ENCODE measurements at regions not wholly inside any gene's neighbourhood (a gene's known extent, or its start where the extent isn't known, plus 50 kb on each side); places are given as distances from the start of the nearest gene placed in this dataset.

DNA sequence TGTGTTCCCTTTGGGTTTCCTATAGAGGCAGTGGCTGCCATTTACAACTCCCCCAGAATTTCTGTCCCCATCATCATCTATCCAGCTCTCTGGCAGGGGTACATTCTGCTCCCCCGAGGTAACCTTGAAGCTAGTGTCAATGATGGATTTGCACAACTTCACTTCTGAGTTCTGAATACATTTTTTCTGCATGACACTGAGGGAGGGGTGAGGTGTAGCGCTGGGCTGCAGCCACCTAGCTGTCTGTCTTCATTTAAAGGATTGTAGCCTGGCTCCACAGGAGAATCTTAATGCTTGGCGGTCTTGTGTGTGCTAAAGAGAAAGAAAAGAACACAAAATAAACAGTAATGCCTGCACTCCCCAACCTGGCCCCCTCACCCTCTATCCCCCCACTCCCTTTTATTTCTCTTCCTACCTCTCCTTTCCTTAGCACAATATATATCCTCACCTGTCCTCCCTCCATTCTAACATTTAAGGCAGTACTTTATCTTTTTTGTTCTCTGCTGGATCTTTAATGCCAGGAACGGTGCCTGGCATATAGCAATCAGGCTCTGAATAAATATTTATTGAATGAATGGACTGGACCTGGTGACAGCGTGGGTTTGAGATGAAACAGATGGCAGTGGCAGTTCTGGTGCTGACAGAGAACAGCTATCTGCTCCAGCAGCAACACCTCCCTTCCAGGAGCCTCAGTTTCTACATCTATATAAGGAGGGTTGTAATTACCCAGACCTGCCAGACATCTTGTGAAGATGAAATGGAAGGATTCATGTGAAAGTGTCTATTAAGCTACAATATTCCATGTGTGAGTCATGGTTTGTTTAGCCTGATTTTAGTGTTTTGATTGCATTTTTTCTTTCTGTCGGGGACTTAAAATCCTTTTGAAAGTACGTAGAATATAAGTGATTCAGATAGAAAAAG, 163.5 kb upstream of the CDH11 start:
- ATAC-seq (ENCODE audit: low FRiP score): no peak
- no peak for DNase-seq
- 26% methylated on average over 7 of the region's 7 CpGs for WGBS, 2 donors
- intact Hi-C loops (cut with DNase I): no loop called here
- Histone ChIP-seq H3K27ac (ENCODE audit: low read depth in 1 of 2, low read length in 2 of 2) (no peak overlapping the region), H3K4me1 (ENCODE audit: control insufficient read depth in 1 of 2, insufficient read depth in 2 of 2, low read length in 2 of 2) (no peaks in the 10 kb centered on the region), H3K27me3 (ENCODE audit: control insufficient read depth in 1 of 2, insufficient read depth in 2 of 2, low read length in 1 of 2) (no peaks in the 10 kb centered on the region), H3K36me3 (ENCODE audit: control insufficient read depth in 1 of 2, insufficient read depth in 2 of 2, low read length in 1 of 2) (no peaks in the 10 kb centered on the region), H3K4me3 (ENCODE audit: low read length in 2 of 2) (no peak overlapping the region), H3K9me3 (ENCODE audit: control insufficient read depth, low read length) (no peaks in the 10 kb centered on the region)

DNA sequence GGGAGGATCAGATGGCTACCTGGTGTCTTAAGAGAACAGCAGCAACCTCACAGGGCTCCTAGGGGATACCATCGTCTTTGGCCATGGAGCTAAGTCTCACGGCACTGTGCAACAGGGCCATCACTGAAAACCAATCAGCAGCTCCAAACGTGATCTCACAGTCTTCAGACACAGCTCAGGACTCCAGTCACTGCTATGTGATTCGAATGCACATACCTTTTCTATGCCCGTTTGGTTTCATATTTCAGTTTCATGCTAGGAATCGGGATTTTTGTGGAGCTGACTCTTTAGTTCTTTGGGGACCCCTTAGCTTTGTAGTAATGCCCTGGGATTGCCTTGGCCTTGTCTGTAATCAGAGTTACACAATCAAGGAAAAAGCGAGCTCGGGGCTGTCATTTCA, 162.8 kb upstream of the CDH11 start:
- intact Hi-C loops (cut with DNase I): no loop called here
- DNase-seq: no peak
- Histone ChIP-seq H3K4me1 (ENCODE audit: control insufficient read depth in 1 of 2, insufficient read depth in 2 of 2, low read length in 2 of 2) (no peaks in the 10 kb centered on the region), H3K27ac (ENCODE audit: low read depth in 1 of 2, low read length in 2 of 2) (no peak overlapping the region), H3K9me3 (ENCODE audit: control insufficient read depth, low read length) (no peaks in the 10 kb centered on the region), H3K36me3 (ENCODE audit: control insufficient read depth in 1 of 2, insufficient read depth in 2 of 2, low read length in 1 of 2) (no peaks in the 10 kb centered on the region), H3K27me3 (ENCODE audit: control insufficient read depth in 1 of 2, insufficient read depth in 2 of 2, low read length in 1 of 2) (no peaks in the 10 kb centered on the region), H3K4me3 (ENCODE audit: low read length in 2 of 2) (no peak overlapping the region)
- WGBS, 2 donors: 48 to 59% methylated on average over 8 of the region's 8 CpGs
- no peak for ATAC-seq (ENCODE audit: low FRiP score)

DNA sequence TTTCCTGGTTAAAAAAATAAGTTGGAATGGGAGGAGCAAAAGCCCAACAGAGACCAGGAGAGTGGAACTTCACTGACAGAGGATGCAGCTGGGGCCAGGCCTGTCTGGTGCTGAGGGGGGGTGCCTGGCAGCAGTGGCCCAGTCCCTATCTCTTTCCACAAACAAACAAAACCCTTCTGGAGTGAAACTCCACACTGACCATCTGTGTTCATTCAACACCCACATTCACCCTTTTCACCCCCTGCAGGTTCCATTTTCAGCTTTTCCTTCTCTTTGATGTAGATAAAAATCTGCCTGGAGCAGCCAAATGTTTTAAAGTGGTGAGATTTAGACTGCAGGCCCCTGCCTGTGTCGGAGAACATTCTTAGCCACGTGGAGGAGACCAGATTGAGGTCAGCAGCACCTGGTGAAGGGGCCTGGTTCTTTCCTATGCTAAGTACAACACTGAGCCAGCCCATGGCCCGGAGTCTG, 161.4 kb upstream of the CDH11 start:
- H3K9me3 ChIP-seq (ENCODE audit: control insufficient read depth, low read length): no peaks in the 10 kb centered on the region
- no peaks in the 10 kb centered on the region for H3K4me1 ChIP-seq (ENCODE audit: control insufficient read depth in 1 of 2, insufficient read depth in 2 of 2, low read length in 2 of 2)
- no peak overlapping the region for H3K27ac ChIP-seq (ENCODE audit: low read depth in 1 of 2, low read length in 2 of 2)
- DNase-seq (no peak), ATAC-seq (ENCODE audit: low FRiP score) (no peak)
- intact Hi-C loops (cut with DNase I): no loop called here
- no peaks in the 10 kb centered on the region for H3K36me3 ChIP-seq (ENCODE audit: control insufficient read depth in 1 of 2, insufficient read depth in 2 of 2, low read length in 1 of 2)
- no peak overlapping the region for H3K4me3 ChIP-seq (ENCODE audit: low read length in 2 of 2)
- H3K27me3 ChIP-seq (ENCODE audit: control insufficient read depth in 1 of 2, insufficient read depth in 2 of 2, low read length in 1 of 2): no peaks in the 10 kb centered on the region
- 62 to 66% methylated on average over 3 of the region's 3 CpGs for WGBS, 2 donors

DNA sequence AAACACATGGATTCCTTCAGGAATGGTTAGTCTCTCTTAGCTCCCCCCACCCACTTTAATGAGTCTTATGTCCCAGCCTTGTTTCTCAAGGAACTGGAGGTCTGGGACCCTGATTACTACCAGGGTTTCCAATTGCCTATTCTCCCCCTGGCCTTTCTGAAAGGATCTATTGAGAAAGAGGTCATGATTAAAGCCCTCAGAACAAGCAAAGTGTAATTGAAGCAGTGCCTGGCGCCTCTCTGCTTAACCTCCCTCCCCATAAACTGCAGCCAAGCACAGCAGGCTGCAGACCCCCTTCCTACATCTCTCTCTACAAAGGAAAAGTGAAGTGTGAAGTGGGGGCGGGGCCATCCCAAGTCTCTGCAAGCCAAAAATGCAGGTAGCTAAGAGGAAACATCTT, 159.7 kb upstream of the CDH11 start:
- no peak for DNase-seq
- H3K27ac ChIP-seq (ENCODE audit: low read depth in 1 of 2, low read length in 2 of 2): no peak overlapping the region
- WGBS, 2 donors: 96% methylated on average over 2 of the region's 2 CpGs
- no peaks in the 10 kb centered on the region for H3K36me3 ChIP-seq (ENCODE audit: control insufficient read depth in 1 of 2, insufficient read depth in 2 of 2, low read length in 1 of 2)
- ATAC-seq (ENCODE audit: low FRiP score): no peak
- intact Hi-C loops (cut with DNase I): no loop called here
- H3K4me3 ChIP-seq (ENCODE audit: low read length in 2 of 2): no peak overlapping the region
- H3K27me3 ChIP-seq (ENCODE audit: control insufficient read depth in 1 of 2, insufficient read depth in 2 of 2, low read length in 1 of 2): no peaks in the 10 kb centered on the region
- H3K9me3 ChIP-seq (ENCODE audit: control insufficient read depth, low read length): no peaks in the 10 kb centered on the region
- H3K4me1 ChIP-seq (ENCODE audit: control insufficient read depth in 1 of 2, insufficient read depth in 2 of 2, low read length in 2 of 2): no peaks in the 10 kb centered on the region

DNA sequence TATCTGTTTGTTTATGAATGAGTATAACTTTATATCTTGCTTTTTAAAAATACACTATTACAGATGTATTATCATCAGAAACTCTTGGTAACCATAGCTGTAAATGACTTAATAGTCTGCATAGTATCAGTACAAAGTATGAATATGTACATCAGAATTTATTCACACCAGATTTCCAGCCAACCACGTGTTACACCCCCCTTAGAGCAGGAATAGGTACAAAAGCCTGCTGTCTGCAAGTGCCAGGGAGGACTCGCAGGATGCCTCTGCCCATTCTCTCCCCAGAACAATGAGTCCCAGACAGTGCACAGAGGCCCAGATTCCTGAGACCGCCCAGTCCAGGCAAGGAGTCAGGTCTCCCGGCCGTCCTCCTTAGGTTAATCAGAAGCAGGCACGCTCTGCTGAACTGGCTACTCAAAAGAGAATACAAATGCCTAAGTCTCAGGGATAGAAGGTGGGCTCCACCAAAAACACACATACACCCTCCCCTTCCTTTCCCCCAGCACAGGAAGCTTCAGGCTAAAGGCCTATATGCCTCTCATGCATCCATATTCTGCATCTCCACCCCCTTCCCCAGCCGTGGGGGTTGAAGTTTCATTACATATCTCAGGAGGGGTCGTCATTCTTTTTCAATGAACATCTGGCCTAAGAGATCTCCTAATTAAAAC, 159.1 kb upstream of the CDH11 start:
- 90 to 94% methylated on average over 8 of the region's 8 CpGs for WGBS, 2 donors
- intact Hi-C loops (cut with DNase I): no loop called here
- no peaks in the 10 kb centered on the region for H3K9me3 ChIP-seq (ENCODE audit: control insufficient read depth, low read length)
- no peak overlapping the region for H3K27ac ChIP-seq (ENCODE audit: low read depth in 1 of 2, low read length in 2 of 2)
- no peaks in the 10 kb centered on the region for H3K36me3 ChIP-seq (ENCODE audit: control insufficient read depth in 1 of 2, insufficient read depth in 2 of 2, low read length in 1 of 2)
- no peaks in the 10 kb centered on the region for H3K27me3 ChIP-seq (ENCODE audit: control insufficient read depth in 1 of 2, insufficient read depth in 2 of 2, low read length in 1 of 2)
- H3K4me3 ChIP-seq (ENCODE audit: low read length in 2 of 2): no peak overlapping the region
- DNase-seq: no peak
- ATAC-seq (ENCODE audit: low FRiP score): no peak
- no peaks in the 10 kb centered on the region for H3K4me1 ChIP-seq (ENCODE audit: control insufficient read depth in 1 of 2, insufficient read depth in 2 of 2, low read length in 2 of 2)

DNA sequence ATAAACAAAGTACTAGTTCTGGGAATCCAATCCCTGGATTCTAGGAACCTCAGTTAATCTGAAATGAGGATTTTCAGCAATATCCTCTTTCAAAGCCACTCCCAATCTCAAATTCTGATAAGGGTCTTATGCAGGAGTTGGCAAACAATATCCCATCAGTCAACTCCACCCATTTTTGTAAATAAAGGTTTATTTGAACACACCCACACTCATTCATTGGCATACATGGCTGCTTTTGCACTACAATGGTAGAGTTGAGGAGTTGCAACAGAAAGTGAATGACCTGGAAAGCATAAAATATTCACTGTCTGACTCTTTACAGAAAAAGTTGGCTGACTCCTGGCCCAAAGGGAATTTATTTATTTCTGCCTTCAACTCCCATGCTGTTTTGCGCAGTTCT, 157.7 kb upstream of the CDH11 start:
- intact Hi-C loops (cut with DNase I): no loop called here
- Histone ChIP-seq H3K27ac (ENCODE audit: low read depth in 1 of 2, low read length in 2 of 2) (no peak overlapping the region), H3K9me3 (ENCODE audit: control insufficient read depth, low read length) (no peaks in the 10 kb centered on the region), H3K4me1 (ENCODE audit: control insufficient read depth in 1 of 2, insufficient read depth in 2 of 2, low read length in 2 of 2) (no peaks in the 10 kb centered on the region), H3K36me3 (ENCODE audit: control insufficient read depth in 1 of 2, insufficient read depth in 2 of 2, low read length in 1 of 2) (no peaks in the 10 kb centered on the region), H3K4me3 (ENCODE audit: low read length in 2 of 2) (no peak overlapping the region), H3K27me3 (ENCODE audit: control insufficient read depth in 1 of 2, insufficient read depth in 2 of 2, low read length in 1 of 2) (no peaks in the 10 kb centered on the region)
- 100% methylated on average over 1 of the region's 1 CpG for WGBS, 2 donors
- DNase-seq (no peak), ATAC-seq (ENCODE audit: low FRiP score) (no peak)

DNA sequence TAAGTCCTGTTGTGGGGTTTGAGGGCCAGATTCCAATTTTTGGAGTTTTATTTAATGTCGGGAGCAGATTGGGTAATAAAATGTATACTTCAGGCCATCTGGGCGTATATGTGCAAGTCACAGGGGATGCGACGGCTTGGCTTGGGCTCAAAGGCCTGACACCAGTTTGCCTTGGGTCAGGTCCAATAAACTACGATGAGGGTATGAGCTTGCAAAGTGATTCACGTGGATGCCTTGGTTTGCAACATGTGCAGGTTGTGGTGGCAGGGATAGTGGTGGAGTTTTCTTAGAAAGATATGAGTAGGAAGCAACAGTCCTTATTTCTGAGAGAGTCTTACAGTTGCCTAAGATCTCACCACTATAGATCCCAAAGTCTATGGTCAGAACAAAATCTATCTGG, 157.0 kb upstream of the CDH11 start:
- Histone ChIP-seq H3K36me3 (ENCODE audit: control insufficient read depth in 1 of 2, insufficient read depth in 2 of 2, low read length in 1 of 2) (no peaks in the 10 kb centered on the region), H3K27ac (ENCODE audit: low read depth in 1 of 2, low read length in 2 of 2) (no peak overlapping the region), H3K27me3 (ENCODE audit: control insufficient read depth in 1 of 2, insufficient read depth in 2 of 2, low read length in 1 of 2) (no peaks in the 10 kb centered on the region), H3K4me1 (ENCODE audit: control insufficient read depth in 1 of 2, insufficient read depth in 2 of 2, low read length in 2 of 2) (no peaks in the 10 kb centered on the region), H3K4me3 (ENCODE audit: low read length in 2 of 2) (no peak overlapping the region), H3K9me3 (ENCODE audit: control insufficient read depth, low read length) (no peaks in the 10 kb centered on the region)
- 90 to 92% methylated on average over 6 of the region's 6 CpGs for WGBS, 2 donors
- DNase-seq (no peak), ATAC-seq (ENCODE audit: low FRiP score) (no peak)
- intact Hi-C loops (cut with DNase I): no loop called here

DNA sequence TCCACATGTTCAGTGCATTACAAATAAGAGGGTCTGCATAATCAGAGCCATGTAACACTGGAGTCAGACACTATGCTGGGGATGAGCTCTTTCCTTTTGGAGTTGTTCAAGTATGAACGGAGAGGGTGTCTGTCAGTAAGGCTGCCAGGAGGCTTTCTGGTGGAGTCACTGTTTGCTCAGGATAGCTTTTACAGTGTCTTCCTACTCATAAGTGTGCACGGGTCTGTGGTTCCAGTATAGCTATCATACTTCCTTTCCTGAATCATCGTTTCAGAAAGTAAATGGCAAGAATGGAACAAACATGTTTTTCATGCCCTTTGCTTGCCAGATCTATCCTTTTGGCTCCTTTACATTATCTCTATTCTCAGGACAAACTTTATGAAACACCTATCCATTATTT, 152.7 kb upstream of the CDH11 start:
- no peaks in the 10 kb centered on the region for H3K27me3 ChIP-seq (ENCODE audit: control insufficient read depth in 1 of 2, insufficient read depth in 2 of 2, low read length in 1 of 2)
- intact Hi-C loops (cut with DNase I): no loop called here
- H3K4me3 ChIP-seq (ENCODE audit: low read length in 2 of 2): no peak overlapping the region
- H3K9me3 ChIP-seq (ENCODE audit: control insufficient read depth, low read length): peaks cover 1% of the 10 kb centered on the region
- no peaks in the 10 kb centered on the region for H3K4me1 ChIP-seq (ENCODE audit: control insufficient read depth in 1 of 2, insufficient read depth in 2 of 2, low read length in 2 of 2)
- H3K27ac ChIP-seq (ENCODE audit: low read depth in 1 of 2, low read length in 2 of 2): no peak overlapping the region
- H3K36me3 ChIP-seq (ENCODE audit: control insufficient read depth in 1 of 2, insufficient read depth in 2 of 2, low read length in 1 of 2): no peaks in the 10 kb centered on the region
- no peak for ATAC-seq (ENCODE audit: low FRiP score)
- WGBS, 2 donors: 90 to 93% methylated on average over 3 of the region's 3 CpGs
- no peak for DNase-seq
